GM12873 (cell line): ENCODE measurements at regions not wholly inside any gene's neighbourhood (a gene's known extent, or its start where the extent isn't known, plus 50 kb on each side); places are given as distances from the start of the nearest gene placed in this dataset.

Experiments
- TF ChIP-seq, protein P1 (sequence below): IDR thresholded peaks from 2 replicates; pipeline ENCODE4 v1.5.1; 2012; ENCODE audit warnings: low read depth, mild to moderate bottlenecking, moderate library complexity, low read length, control low read depth; ENCODE audit not compliant: insufficient read depth; ENCODE audit errors: missing control alignments

DNA sequence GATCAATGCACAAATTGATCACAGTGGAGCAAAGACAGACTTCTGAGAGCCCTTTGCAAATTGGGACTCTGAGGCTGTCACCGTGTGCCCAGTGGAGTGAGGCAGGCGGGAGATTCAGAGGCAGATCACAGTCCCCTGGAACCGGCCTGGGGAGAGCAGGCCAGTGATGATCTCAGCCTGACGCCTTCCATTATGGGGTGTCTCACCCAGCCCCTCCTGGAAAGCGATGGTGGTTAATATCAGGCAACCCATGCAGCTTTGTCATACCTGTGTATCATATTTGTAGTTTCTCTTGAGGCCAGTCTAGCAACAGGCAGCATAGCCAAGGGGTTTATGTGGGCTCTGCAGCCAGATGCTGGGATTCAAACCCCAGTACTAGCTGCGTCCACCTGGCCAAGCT is 147.8 kb downstream of the EMX2 start:
- TF ChIP-seq, protein P1, sequence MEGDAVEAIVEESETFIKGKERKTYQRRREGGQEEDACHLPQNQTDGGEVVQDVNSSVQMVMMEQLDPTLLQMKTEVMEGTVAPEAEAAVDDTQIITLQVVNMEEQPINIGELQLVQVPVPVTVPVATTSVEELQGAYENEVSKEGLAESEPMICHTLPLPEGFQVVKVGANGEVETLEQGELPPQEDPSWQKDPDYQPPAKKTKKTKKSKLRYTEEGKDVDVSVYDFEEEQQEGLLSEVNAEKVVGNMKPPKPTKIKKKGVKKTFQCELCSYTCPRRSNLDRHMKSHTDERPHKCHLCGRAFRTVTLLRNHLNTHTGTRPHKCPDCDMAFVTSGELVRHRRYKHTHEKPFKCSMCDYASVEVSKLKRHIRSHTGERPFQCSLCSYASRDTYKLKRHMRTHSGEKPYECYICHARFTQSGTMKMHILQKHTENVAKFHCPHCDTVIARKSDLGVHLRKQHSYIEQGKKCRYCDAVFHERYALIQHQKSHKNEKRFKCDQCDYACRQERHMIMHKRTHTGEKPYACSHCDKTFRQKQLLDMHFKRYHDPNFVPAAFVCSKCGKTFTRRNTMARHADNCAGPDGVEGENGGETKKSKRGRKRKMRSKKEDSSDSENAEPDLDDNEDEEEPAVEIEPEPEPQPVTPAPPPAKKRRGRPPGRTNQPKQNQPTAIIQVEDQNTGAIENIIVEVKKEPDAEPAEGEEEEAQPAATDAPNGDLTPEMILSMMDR, result no peak

- TF ChIP-seq, protein P1, result no peak
Observed at GRCh38 chr10:117694190-117694589, 151.6 kb downstream of the EMX2 start.

GRCh38 chr10:117697402-117697801 is 154.9 kb downstream of the EMX2 start:
- TF ChIP-seq, protein P1, result no peak

DNA sequence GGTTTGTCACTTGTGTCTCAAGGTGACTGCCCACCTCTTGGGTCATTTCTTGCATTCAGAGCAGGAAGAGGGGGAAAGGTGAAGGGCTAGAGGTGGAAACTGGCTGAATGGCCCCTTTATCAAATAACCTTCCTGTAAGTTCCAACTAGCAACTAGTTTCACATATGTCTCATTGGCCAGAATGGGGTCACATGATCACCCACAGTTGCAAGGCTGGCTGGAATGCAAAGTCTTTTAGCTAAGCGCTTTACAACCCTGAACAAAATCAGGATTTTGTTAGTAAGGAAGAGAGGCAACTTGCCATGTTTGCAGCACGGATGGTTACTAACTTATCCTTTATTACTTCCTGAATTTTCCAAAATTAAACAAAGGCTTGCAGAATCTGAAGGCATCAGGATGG is 156.3 kb downstream of the EMX2 start:
- TF ChIP-seq, protein P1, result no peak

DNA sequence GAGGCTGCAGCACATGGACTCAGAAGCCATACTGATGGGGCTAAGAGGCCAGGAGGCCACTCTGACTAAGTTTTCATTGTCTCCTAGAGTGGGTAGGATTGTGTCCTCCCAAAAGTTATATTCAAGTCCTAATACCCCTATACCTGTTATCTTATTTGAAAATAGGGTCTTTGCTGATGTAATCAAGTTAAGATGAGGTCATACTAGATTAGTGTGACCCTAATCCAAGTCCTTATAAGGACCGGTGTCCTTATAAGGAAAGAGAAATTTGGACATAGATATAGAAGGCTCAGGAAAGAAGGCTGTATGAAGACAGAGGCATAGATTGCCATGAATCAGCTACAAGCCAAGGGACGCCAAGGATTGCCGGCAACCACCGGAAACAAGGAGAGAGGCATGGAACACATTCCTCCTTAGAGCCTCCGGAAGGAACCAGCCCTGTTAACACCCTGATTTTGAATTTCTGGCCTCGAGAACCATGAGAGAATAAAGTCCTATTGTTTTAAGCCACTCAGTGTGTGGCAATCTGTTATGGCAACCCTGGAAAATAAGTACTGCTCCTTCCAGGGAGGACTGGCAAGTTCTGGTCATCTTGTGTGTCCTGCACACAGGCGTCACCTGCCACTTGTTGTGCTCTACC is 157.0 kb downstream of the EMX2 start:
- TF ChIP-seq, protein P1, result no peak

DNA sequence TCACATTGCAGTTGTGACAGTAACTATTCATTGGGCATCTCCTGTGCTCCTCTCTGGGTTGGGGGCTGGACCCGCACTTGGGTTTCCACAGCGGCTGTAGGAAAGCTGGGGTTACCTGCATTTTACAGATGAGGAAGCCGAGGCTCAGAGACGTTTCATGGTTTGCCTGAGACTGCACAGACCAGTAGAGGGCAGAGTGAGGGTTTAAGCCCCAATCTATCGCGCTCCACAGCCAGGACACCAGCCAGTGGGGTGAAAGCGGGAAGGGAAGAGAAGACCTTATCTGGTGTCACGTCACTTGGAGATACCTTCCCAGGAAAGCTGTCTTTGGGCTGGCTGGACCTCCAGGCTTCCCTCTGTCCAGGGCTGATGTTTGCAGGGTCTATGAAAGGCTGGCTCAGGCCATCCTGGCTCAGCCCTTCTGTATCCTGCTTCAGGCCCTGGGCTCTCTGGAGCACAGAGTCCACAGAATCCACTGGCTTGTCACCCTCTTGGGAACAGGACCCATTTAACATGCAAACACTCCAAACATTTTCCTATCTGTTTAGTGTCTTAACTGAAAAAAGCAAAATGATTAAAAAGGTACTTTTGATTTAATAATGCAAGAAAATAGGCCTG is 167.7 kb downstream of the EMX2 start:
- TF ChIP-seq, protein P1, result peak; percentile 34

GRCh38 chr10:117716889-117717288 is 174.3 kb downstream of the EMX2 start:
- TF ChIP-seq, protein P1, result no peak
